Esophagus muscularis mucosa (tissue), 4 donors: ENCODE measurements at regions not wholly inside any gene's neighbourhood (a gene's known extent, or its start where the extent isn't known, plus 50 kb on each side); places are given as distances from the start of the nearest gene placed in this dataset.

Experiments used
- DNase-seq: peaks from one replicate; pipeline ENCODE4 v3.0.0-alpha.2; 2017; ENCODE audit errors: extremely low spot score
- H3K27ac ChIP-seq, 4 donors: fragments of 200-600 bp; sonication (generic); replicated peaks in 1 of 4; 1 replicate in 3 of 4; 2 replicates in 1 of 4; pipeline ENCODE4 v1.5.1; 2016 to 2019; ENCODE audit warnings: mild to moderate bottlenecking in 1 of 4
- H3K27me3 ChIP-seq, 4 donors: fragments of 200-600 bp; sonication (generic); one replicate each; pipeline versions ENCODE4 v1.5.1 to v1.6.0; 2016 to 2019
- H3K36me3 ChIP-seq, 4 donors: fragments of 200-600 bp; sonication (generic); one replicate each; pipeline ENCODE4 v1.5.1; 2016 to 2019
- H3K4me1 ChIP-seq, 4 donors: fragments of 200-600 bp; sonication (generic); one replicate each; pipeline ENCODE4 v1.5.1; 2016 to 2019
- H3K4me3 ChIP-seq, 4 donors: fragments of 200-600 bp; sonication (generic); 1 replicate in 2 of 4; 2 replicates in 2 of 4; pipeline ENCODE4 v1.5.1; 2016 to 2019; ENCODE audit warnings: mild to moderate bottlenecking in 4 of 4, moderate library complexity in 1 of 4
- H3K9me3 ChIP-seq, 4 donors: fragments of 200-600 bp; sonication (generic); 1 replicate in 3 of 4; 2 replicates in 1 of 4; pipeline ENCODE4 v1.5.1; 2016 to 2019
- CTCF ChIP-seq, 3 experiments: fragments of 200-600 bp in 2 of 3; fragments of 450-650 bp in 1 of 3; sonication (generic) in 2 of 3; IDR thresholded peaks; one replicate each; pipeline ENCODE4 v1.5.1; 2017 to 2019; ENCODE audit warnings: antibody characterized with exemption in 3 of 3, mild to moderate bottlenecking in 2 of 3, moderate library complexity in 1 of 3
- EP300 ChIP-seq: sonication (generic); formaldehyde crosslinking; IDR thresholded peaks from one replicate; pipeline ENCODE4 v1.6.1; 2017; ENCODE audit warnings: antibody characterized with exemption
- POLR2A ChIP-seq: fragments of 450-650 bp; IDR thresholded peaks from one replicate; pipeline ENCODE4 v1.6.1; 2017; ENCODE audit warnings: antibody characterized with exemption, moderate library complexity, mild to moderate bottlenecking, low read depth
- POLR2AphosphoS5 ChIP-seq, 2 donors: sonication (generic); formaldehyde crosslinking; IDR thresholded peaks; one replicate each; pipeline ENCODE4 v1.6.1; 2017; ENCODE audit warnings: antibody characterized with exemption in 2 of 2
- WGBS: methylation state at CpG from one replicate; pipeline ENCODE4 v1.1.5; 2018; 5-methylcytosine and 5-hydroxymethylcytosine counted together
- intact Hi-C: fragments of 100-400 bp; cut with DNase I; formaldehyde crosslinking; loops from one replicate; pipeline ENCODE4 v1.15.1; 2023

- Histone ChIP-seq H3K27me3 (no peaks in the 10 kb centered on the region), H3K9me3 (no peaks in the 10 kb centered on the region), H3K27ac (no peak overlapping the region), H3K4me3 (no peak overlapping the region), H3K36me3 (no peaks in the 10 kb centered on the region), H3K4me1 (peaks cover 8 to 25% (median 23%) of the 10 kb centered on the region in 4 donors)
- intact Hi-C loops, result no loop called here
- no peak for DNase-seq
- TF ChIP-seq CTCF (IDR thresholded peaks at IDR 0.05), result no peak
- TF ChIP-seq POLR2A, result no peak
- no peak for TF ChIP-seq EP300
- TF ChIP-seq POLR2AphosphoS5 (IDR thresholded peaks at IDR 0.05), result no peak
Measured at GRCh38 chr3:30501526-30501925, 104.9 kb upstream of the TGFBR2 start.

- no peaks in the 10 kb centered on the region for H3K27me3 ChIP-seq
- intact Hi-C loops, result no loop called here
- WGBS, result 95% methylated on average over 2 of the region's 2 CpGs
- no peak for DNase-seq
- H3K9me3 ChIP-seq, result no peaks in the 10 kb centered on the region
- H3K27ac ChIP-seq, result no peak overlapping the region
- H3K4me1 ChIP-seq, result peaks cover 4 to 18% (median 16%) of the 10 kb centered on the region in 4 donors
- H3K36me3 ChIP-seq, result no peaks in the 10 kb centered on the region
- no peak overlapping the region for H3K4me3 ChIP-seq
- TF ChIP-seq POLR2A, result no peak
- no peak for TF ChIP-seq EP300
- no peak for TF ChIP-seq POLR2AphosphoS5 (IDR thresholded peaks at IDR 0.05)
- TF ChIP-seq CTCF (IDR thresholded peaks at IDR 0.05), result no peak
Measured at GRCh38 chr3:30502051-30502741, 104.2 kb upstream of the TGFBR2 start.

- TF ChIP-seq CTCF (IDR thresholded peaks at IDR 0.05) (no peak), POLR2AphosphoS5 (IDR thresholded peaks at IDR 0.05) (no peak), EP300 (no peak)
- Histone ChIP-seq H3K4me1 (peaks cover 4 to 13% (median 11%) of the 10 kb centered on the region in 4 donors), H3K27me3 (no peaks in the 10 kb centered on the region), H3K9me3 (no peaks in the 10 kb centered on the region), H3K27ac (no peak overlapping the region), H3K36me3 (no peaks in the 10 kb centered on the region), H3K4me3 (no peak overlapping the region)
- 80% methylated on average over 1 of the region's 1 CpG for WGBS
- no peak for DNase-seq
- intact Hi-C loops, result no loop called here
Measured at GRCh38 chr3:30502742-30503073, 103.7 kb upstream of the TGFBR2 start.

- no peak overlapping the region for H3K4me3 ChIP-seq
- intact Hi-C loops, result no loop called here
- peaks cover 4 to 7% (median 7%) of the 10 kb centered on the region in 4 donors for H3K4me1 ChIP-seq
- no peaks in the 10 kb centered on the region for H3K27me3 ChIP-seq
- 58% methylated on average over 2 of the region's 2 CpGs for WGBS
- no peak for DNase-seq
- H3K27ac ChIP-seq, result no peak overlapping the region
- TF ChIP-seq POLR2AphosphoS5 (IDR thresholded peaks at IDR 0.05) (no peak), EP300 (no peak), POLR2A (no peak), CTCF (IDR thresholded peaks at IDR 0.05) (no peak)
- H3K9me3 ChIP-seq, result no peaks in the 10 kb centered on the region
- H3K36me3 ChIP-seq, result no peaks in the 10 kb centered on the region
Measured at GRCh38 chr3:30503446-30503845, 103.0 kb upstream of the TGFBR2 start.

- 45% methylated on average over 1 of the region's 1 CpG for WGBS
Measured at GRCh38 chr3:30504939-30505338, 101.5 kb upstream of the TGFBR2 start.

More at GRCh38 chr3:30504939-30505338, 101.5 kb upstream of the TGFBR2 start:
- Histone ChIP-seq H3K4me1 (no peaks in the 10 kb centered on the region), H3K27ac (no peak overlapping the region), H3K4me3 (no peak overlapping the region), H3K27me3 (no peaks in the 10 kb centered on the region), H3K36me3 (no peaks in the 10 kb centered on the region), H3K9me3 (no peaks in the 10 kb centered on the region)
- intact Hi-C loops, result no loop called here
- no peak for TF ChIP-seq POLR2AphosphoS5 (IDR thresholded peaks at IDR 0.05)
- TF ChIP-seq CTCF (IDR thresholded peaks at IDR 0.05), result no peak
- DNase-seq, result no peak
